HEK293 (cell line): ENCODE measurements at regions not wholly inside any gene's neighbourhood (a gene's known extent, or its start where the extent isn't known, plus 50 kb on each side); places are given as distances from the start of the nearest gene placed in this dataset.

ENCODE experiments used
- CTCF ChIA-PET: fragments of 350-600 bp; formaldehyde crosslinking; extraction: SDS; loops from one replicate; lab custom pipeline; 2021; ENCODE audit warnings: antibody characterized with exemption; lab: Yijun Ruan, JAX
- POLR2A ChIA-PET: fragments of 300-600 bp; formaldehyde crosslinking; extraction: SDS; loops from one replicate; lab custom pipeline; 2020; ENCODE audit warnings: antibody characterized with exemption, inconsistent platforms; lab: Yijun Ruan, JAX
- H3K27ac ChIP-seq: fragments of 200-500 bp; sonication (Bioruptor generic); 2 replicates; pipeline ENCODE4 v1.5.1; 2014; ENCODE audit warnings: low read depth, low read length, control low read depth, inconsistent platforms; ENCODE audit errors: extremely low read depth
- H3K36me3 ChIP-seq, 2 experiments: fragments of 200-500 bp in 1 of 2; sonication (Bioruptor generic) in 1 of 2; 1 replicate in 1 of 2; 2 replicates in 1 of 2; pipeline ENCODE4 v1.5.1; 2014 to 2017; ENCODE audit warnings: inconsistent platforms in 2 of 2, low read length in 2 of 2; ENCODE audit not compliant: control insufficient read depth in 2 of 2, insufficient read depth in 1 of 2
- H3K4me1 ChIP-seq: fragments of 200-500 bp; sonication (Bioruptor generic); 2 replicates; pipeline ENCODE4 v1.5.1; 2014; ENCODE audit warnings: mild to moderate bottlenecking, low read length, inconsistent platforms; ENCODE audit not compliant: control insufficient read depth, insufficient read depth
- H3K4me3 ChIP-seq: 2 replicates; pipeline ENCODE4 v1.5.1; 2011; ENCODE audit warnings: low read depth, mild to moderate bottlenecking, control low read depth, low read length, moderate library complexity
- H3K9me3 ChIP-seq: fragments of 200-500 bp; sonication (Bioruptor generic); 2 replicates; pipeline ENCODE4 v1.5.1; 2014; ENCODE audit warnings: low read depth, low read length, inconsistent platforms; ENCODE audit not compliant: control insufficient read depth, insufficient read depth
- CTCF ChIP-seq: fragments of 450-650 bp; formaldehyde crosslinking; IDR thresholded peaks from 2 replicates; pipeline ENCODE4 v1.5.1; 2016; ENCODE audit warnings: missing biosample characterization, missing genetic modification characterization
- GLIS1 ChIP-seq: fragments of 450-650 bp; formaldehyde crosslinking; IDR thresholded peaks from 2 replicates; pipeline ENCODE4 v1.5.1; 2016; ENCODE audit warnings: missing biosample characterization, missing genetic modification characterization
- HOXD13 ChIP-seq: sonication (generic); formaldehyde crosslinking; IDR thresholded peaks from 2 replicates; pipeline ENCODE4 v1.8.0; 2022; ENCODE audit warnings: missing genetic modification reagents, borderline replicate concordance
- SP3 ChIP-seq: fragments of 450-650 bp; formaldehyde crosslinking; IDR thresholded peaks from 2 replicates; pipeline ENCODE4 v1.5.1; 2016; ENCODE audit warnings: missing biosample characterization, missing genetic modification characterization
- ZBTB8A ChIP-seq: fragments of 450-650 bp; formaldehyde crosslinking; IDR thresholded peaks from 2 replicates; pipeline ENCODE4 v1.5.1; 2016; ENCODE audit warnings: missing biosample characterization, missing genetic modification characterization
- ZIC2 ChIP-seq: fragments of 450-650 bp; formaldehyde crosslinking; IDR thresholded peaks from 2 replicates; pipeline ENCODE4 v1.5.1; 2016; ENCODE audit warnings: missing biosample characterization, missing genetic modification characterization
- ZNF140 ChIP-seq: fragments of 450-650 bp; formaldehyde crosslinking; IDR thresholded peaks from 2 replicates; pipeline ENCODE4 v1.5.1; 2016; ENCODE audit warnings: missing biosample characterization, missing genetic modification characterization
- ZNF148 ChIP-seq: fragments of 450-650 bp; formaldehyde crosslinking; IDR thresholded peaks from 2 replicates; pipeline ENCODE4 v1.5.0; 2017; ENCODE audit warnings: missing biosample characterization, missing genetic modification characterization, borderline replicate concordance
- ZNF311 ChIP-seq: fragments of 450-650 bp; formaldehyde crosslinking; IDR thresholded peaks from 2 replicates; pipeline ENCODE4 v1.5.1; 2017; ENCODE audit warnings: missing biosample characterization, missing genetic modification characterization, borderline replicate concordance
- ZNF335 ChIP-seq: fragments of 450-650 bp; formaldehyde crosslinking; conservative IDR thresholded peaks from 2 replicates; pipeline ENCODE4 v1.5.1; 2016; ENCODE audit warnings: missing biosample characterization, missing genetic modification characterization
- ZNF426 ChIP-seq: fragments of 450-650 bp; formaldehyde crosslinking; IDR thresholded peaks from 2 replicates; pipeline ENCODE4 v1.5.1; 2017; ENCODE audit warnings: missing biosample characterization, missing genetic modification characterization, mild to moderate bottlenecking, inconsistent platforms, moderate library complexity
- ZNF449 ChIP-seq: fragments of 450-650 bp; formaldehyde crosslinking; IDR thresholded peaks from 2 replicates; pipeline ENCODE4 v1.5.1; 2017; ENCODE audit warnings: missing biosample characterization, mild to moderate bottlenecking, missing genetic modification characterization, moderate library complexity
- ZNF530 ChIP-seq: fragments of 450-650 bp; formaldehyde crosslinking; IDR thresholded peaks from 2 replicates; pipeline ENCODE4 v1.5.1; 2016; ENCODE audit warnings: low read depth, missing biosample characterization, missing genetic modification characterization
- ZNF549 ChIP-seq: fragments of 450-650 bp; IDR thresholded peaks from 2 replicates; pipeline ENCODE4 v1.5.1; 2018; ENCODE audit warnings: missing biosample characterization, missing genetic modification characterization, mild to moderate bottlenecking, inconsistent platforms, moderate library complexity
- ZNF558 ChIP-seq: fragments of 450-650 bp; formaldehyde crosslinking; IDR thresholded peaks from 2 replicates; pipeline ENCODE4 v1.5.1; 2016; ENCODE audit warnings: missing biosample characterization, missing genetic modification characterization
- ZNF585B ChIP-seq: fragments of 450-650 bp; formaldehyde crosslinking; IDR thresholded peaks from 2 replicates; pipeline ENCODE4 v1.5.1; 2016; ENCODE audit warnings: missing biosample characterization, missing genetic modification characterization
- ZNF664 ChIP-seq: fragments of 450-650 bp; formaldehyde crosslinking; IDR thresholded peaks from 2 replicates; pipeline ENCODE4 v1.5.1; 2016; ENCODE audit warnings: missing biosample characterization, missing genetic modification characterization
- ZNF704 ChIP-seq: fragments of 450-650 bp; formaldehyde crosslinking; IDR thresholded peaks from 2 replicates; pipeline ENCODE4 v1.5.1; 2016; ENCODE audit warnings: missing biosample characterization, missing genetic modification characterization
- ZNF830 ChIP-seq: fragments of 450-650 bp; IDR thresholded peaks from 2 replicates; pipeline ENCODE4 v1.5.0; 2018; ENCODE audit warnings: missing biosample characterization, missing genetic modification characterization, low read depth, mild to moderate bottlenecking, moderate library complexity
- ZSCAN30 ChIP-seq: fragments of 450-650 bp; IDR thresholded peaks from 2 replicates; pipeline ENCODE4 v1.5.1; 2018; ENCODE audit warnings: missing biosample characterization, mild to moderate bottlenecking, missing genetic modification characterization, moderate library complexity

- TF ChIP-seq GLIS1 (tag by site-specific recombination) (no peak), SP3 (tag by site-specific recombination) (no peak), CTCF (tag by site-specific recombination) (no peak), ZNF426 (no peak), ZSCAN30 (tag by site-specific recombination) (no peak), ZNF140 (tag by site-specific recombination) (no peak), ZNF585B (tag by site-specific recombination) (no peak), ZNF830 (tag by site-specific recombination) (no peak), ZNF335 (tag by site-specific recombination) (no peak), ZBTB8A (tag by site-specific recombination) (no peak), ZNF311 (no peak), ZNF449 (no peak), HOXD13 (CRISPR knock-in tag) (no peak), ZNF148 (tag by site-specific recombination) (no peak), ZNF704 (tag by site-specific recombination) (no peak), ZNF549 (tag by site-specific recombination) (no peak), ZNF558 (no peak), ZIC2 (tag by site-specific recombination) (no peak), ZNF530 (no peak)
- H3K36me3 ChIP-seq = no peaks in the 10 kb centered on the region
- ChIA-PET CTCF (no interaction called here), POLR2A (no interaction called here)
- H3K4me3 ChIP-seq = no peak overlapping the region
- H3K4me1 ChIP-seq = no peaks in the 10 kb centered on the region
- H3K9me3 ChIP-seq = no peaks in the 10 kb centered on the region
- no peak overlapping the region for H3K27ac ChIP-seq
These were observed 127.9 kb upstream of the SGCD start for GRCh38 chr5:156199045-156199444.

GRCh38 chr5:156200938-156201787, 125.8 kb upstream of the SGCD start:
- no peak for TF ChIP-seq ZNF664 (tag by site-specific recombination)
- ChIA-PET CTCF (no interaction called here), POLR2A (no interaction called here)
- Histone ChIP-seq H3K4me3 (no peak overlapping the region), H3K4me1 (no peaks in the 10 kb centered on the region), H3K36me3 (no peaks in the 10 kb centered on the region), H3K9me3 (no peaks in the 10 kb centered on the region), H3K27ac (no peak overlapping the region)
